ENCODE measurements at regions not wholly inside any gene's neighbourhood (a gene's known extent, or its start where the extent isn't known, plus 50 kb on each side); places are given as distances from the start of the nearest gene placed in this dataset.

GRCh38 chr15:93200081-93200836, 111.2 kb upstream of the RGMA start:
- DNase-seq (ENCODE audit: low read depth) = no peak

- no peak for DNase-seq (ENCODE audit: low read depth)
These were observed 107.2 kb upstream of the RGMA start for GRCh38 chr15:93196135-93196670.

- DNase-seq (ENCODE audit: low read depth) = no peak
These were observed 106.1 kb upstream of the RGMA start for GRCh38 chr15:93195109-93195508.

- no peak for DNase-seq (ENCODE audit: low read depth)
These were observed 101.2 kb upstream of the RGMA start for GRCh38 chr15:93190238-93190637.

GRCh38 chr15:93189561-93189960, 100.5 kb upstream of the RGMA start:
- DNase-seq (ENCODE audit: low read depth) = no peak

GRCh38 chr15:93188236-93188635, 99.2 kb upstream of the RGMA start:
- no peak for DNase-seq (ENCODE audit: low read depth)

GRCh38 chr15:93185796-93186195, 96.8 kb upstream of the RGMA start:
- no peak for DNase-seq (ENCODE audit: low read depth)

- DNase-seq (ENCODE audit: low read depth) = no peak
These were observed 93.7 kb upstream of the RGMA start for GRCh38 chr15:93182703-93183205.

- DNase-seq (ENCODE audit: low read depth) = no peak
These were observed 91.6 kb upstream of the RGMA start for GRCh38 chr15:93180656-93181055.

GRCh38 chr15:93180128-93180527, 91.1 kb upstream of the RGMA start:
- DNase-seq (ENCODE audit: low read depth) = no peak

- no peak for DNase-seq (ENCODE audit: low read depth)
These were observed 90.7 kb upstream of the RGMA start for GRCh38 chr15:93179700-93180102.

GRCh38 chr15:93179072-93179471, 90.1 kb upstream of the RGMA start:
- DNase-seq (ENCODE audit: low read depth) = no peak

- DNase-seq (ENCODE audit: low read depth) = no peak
These were observed 89.4 kb upstream of the RGMA start for GRCh38 chr15:93178371-93178770.

GRCh38 chr15:93176065-93176464, 87.1 kb upstream of the RGMA start:
- no peak for DNase-seq (ENCODE audit: low read depth)

- DNase-seq (ENCODE audit: low read depth) = no peak
These were observed 85.8 kb upstream of the RGMA start for GRCh38 chr15:93174836-93175235.

GRCh38 chr15:93173369-93173768, 84.4 kb upstream of the RGMA start:
- peak; percentile 0 for DNase-seq (ENCODE audit: low read depth)

GRCh38 chr15:93171476-93171875, 82.5 kb upstream of the RGMA start:
- no peak for DNase-seq (ENCODE audit: low read depth)

GRCh38 chr15:93170329-93170728, 81.3 kb upstream of the RGMA start:
- DNase-seq (ENCODE audit: low read depth) = no peak

- DNase-seq (ENCODE audit: low read depth) = no peak
These were observed 79.9 kb upstream of the RGMA start for GRCh38 chr15:93168910-93169309.

GRCh38 chr15:93167291-93167690, 78.3 kb upstream of the RGMA start:
- no peak for DNase-seq (ENCODE audit: low read depth)

- no peak for DNase-seq (ENCODE audit: low read depth)
These were observed 77.7 kb upstream of the RGMA start for GRCh38 chr15:93166675-93167074.

GRCh38 chr15:93165734-93166470, 76.9 kb upstream of the RGMA start:
- DNase-seq (ENCODE audit: low read depth) = no peak

- no peak for DNase-seq (ENCODE audit: low read depth)
These were observed 75.4 kb upstream of the RGMA start for GRCh38 chr15:93164409-93164808.

Measured in GM04504 (cell line).